Superior temporal gyrus (tissue), 1 donor: ENCODE measurements at regions not wholly inside any gene's neighbourhood (a gene's known extent, or its start where the extent isn't known, plus 50 kb on each side); places are given as distances from the start of the nearest gene placed in this dataset.

Source experiments
- DNase-seq: peaks from one replicate; pipeline ENCODE4 v3.0.0-alpha.2; 2016; ENCODE audit errors: extremely low spot score

DNA sequence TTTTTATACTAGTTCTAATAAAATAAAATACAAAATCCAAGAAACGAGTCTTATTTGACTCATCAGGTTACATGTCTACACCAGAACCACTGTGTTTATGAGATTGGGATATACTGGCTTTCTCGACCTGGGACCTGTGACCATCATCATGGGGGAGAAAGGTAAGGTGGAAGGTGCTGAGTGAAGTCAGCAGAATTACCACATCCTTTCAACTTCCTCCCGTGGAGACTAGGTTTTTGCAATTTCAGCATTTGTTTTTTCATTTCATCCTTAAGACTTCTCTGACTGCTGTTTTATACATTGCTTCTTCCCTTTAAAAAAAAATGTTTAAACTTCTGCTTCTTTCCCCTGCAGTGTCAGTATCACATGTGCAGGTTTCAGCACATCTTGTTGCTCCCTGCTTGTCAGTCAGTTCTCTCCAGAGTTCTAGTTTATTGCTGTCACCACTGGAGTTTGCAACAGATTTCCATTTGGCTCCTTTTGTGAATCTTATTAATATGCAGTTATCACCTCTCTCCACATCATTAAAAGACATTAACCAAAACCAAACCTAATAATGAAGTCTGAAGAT, 60.4 kb upstream of the HAO2 start:
- DNase-seq, result no peak

GRCh38 chr1:119308806-119309205, 59.8 kb upstream of the HAO2 start:
- DNase-seq, result no peak

GRCh38 chr1:119310301-119310700, 58.3 kb upstream of the HAO2 start:
- no peak for DNase-seq

GRCh38 chr1:119312500-119312899, 56.1 kb upstream of the HAO2 start:
- no peak for DNase-seq

- no peak for DNase-seq
Observed at GRCh38 chr1:119314001-119314796, 54.4 kb upstream of the HAO2 start.

DNA sequence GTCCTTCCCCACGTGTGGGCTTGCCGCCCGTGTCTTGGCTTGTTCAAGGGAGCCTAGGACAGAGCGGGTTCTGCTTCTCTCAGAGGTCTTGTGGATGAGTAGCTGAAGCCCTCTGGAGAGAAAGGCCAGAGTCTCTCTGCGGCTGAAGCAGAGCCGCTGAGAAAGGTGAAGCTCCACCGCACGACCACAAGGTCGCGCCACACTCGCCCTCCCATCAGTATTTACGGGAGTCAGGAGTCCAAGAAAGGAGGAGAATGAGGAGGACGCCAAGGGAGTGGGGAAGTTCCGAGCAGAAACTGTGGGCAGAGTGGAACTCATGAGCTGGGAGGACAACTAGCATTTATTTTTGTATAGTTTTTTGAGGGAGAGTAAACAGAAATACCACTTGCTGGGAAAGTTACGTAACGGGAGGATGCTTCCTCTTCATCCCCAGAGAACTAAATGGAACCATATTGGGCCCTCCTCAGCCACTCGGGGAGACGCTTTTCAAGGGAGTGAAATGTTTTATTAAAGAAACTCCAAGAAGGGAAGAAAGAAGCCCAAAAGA, 51.6 kb upstream of the HAO2 start:
- DNase-seq, result no peak

DNA sequence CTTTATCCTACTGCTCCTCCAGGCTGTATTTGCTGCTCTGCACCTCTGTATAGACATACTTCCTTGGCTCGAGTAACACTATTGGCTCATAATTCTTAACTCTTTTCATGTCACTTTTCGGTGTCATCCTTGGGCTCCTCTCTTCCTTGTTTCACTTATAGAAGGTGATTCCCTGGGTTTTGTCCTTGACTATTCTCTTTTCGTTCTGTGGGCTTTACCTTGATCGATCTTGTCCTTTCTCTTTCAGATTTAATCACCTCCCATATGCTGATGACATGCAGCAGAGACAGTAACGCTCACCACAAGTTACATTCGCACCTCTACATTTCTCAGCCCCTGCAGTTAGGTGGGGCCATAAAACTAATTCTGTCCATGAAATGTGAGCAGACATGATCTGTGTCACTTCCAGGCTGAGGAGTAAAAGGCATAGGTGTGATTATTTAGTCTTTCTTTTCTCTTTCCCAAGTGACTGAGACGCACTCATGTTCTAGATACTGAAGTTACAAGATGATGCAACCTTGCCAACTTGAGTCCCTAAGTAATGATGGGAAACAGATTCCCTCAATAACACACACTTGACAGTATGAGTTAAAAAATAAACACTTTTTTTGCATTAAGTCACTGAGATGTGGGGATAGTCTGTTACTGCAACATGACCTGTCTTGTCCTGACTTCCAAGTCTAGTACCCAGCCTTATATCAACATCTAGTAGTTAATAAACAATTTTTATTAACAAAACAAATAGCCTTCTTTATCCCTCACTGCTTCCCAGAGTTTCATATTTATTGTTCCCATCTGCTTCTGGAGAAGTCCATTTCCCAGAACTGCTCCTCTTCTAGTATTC, 49.9 kb upstream of the HAO2 start:
- DNase-seq, result no peak
